ENCODE measurements at regions not wholly inside any gene's neighbourhood (a gene's known extent, or its start where the extent isn't known, plus 50 kb on each side); places are given as distances from the start of the nearest gene placed in this dataset.

- no peaks in the 10 kb centered on the region for H3K4me1 ChIP-seq (ENCODE audit: control insufficient read depth in 4 of 4, insufficient read depth in 4 of 4, low read length in 3 of 4)
- no peak overlapping the region for H3K27ac ChIP-seq (ENCODE audit: low read depth in 1 of 2, low read length in 2 of 2)
- 79% methylated on average over 1 of the region's 1 CpG for WGBS
- H3K4me3 ChIP-seq (ENCODE audit: low read depth in 1 of 3, low read length in 3 of 3): no peak overlapping the region
- H3K9me3 ChIP-seq (ENCODE audit: control insufficient read depth in 4 of 4, low read length in 3 of 4): peaks cover 0 to 1% (median 0%) of the 10 kb centered on the region in 4 donors
- no peaks in the 10 kb centered on the region for H3K27me3 ChIP-seq (ENCODE audit: control insufficient read depth in 4 of 4, insufficient read depth in 4 of 4, low read length in 3 of 4)
- H3K9ac ChIP-seq (ENCODE audit: low read depth in 1 of 2, low read length in 2 of 2): no peak overlapping the region
- no peaks in the 10 kb centered on the region for H3K36me3 ChIP-seq (ENCODE audit: control insufficient read depth in 4 of 4, insufficient read depth in 3 of 4, low read depth in 1 of 4, low read length in 3 of 4)
- DNase-seq (ENCODE audit: low spot score): no peak
- no peak for TF ChIP-seq HNF4A (conservative IDR thresholded peaks at IDR 0.05)
- no peak for TF ChIP-seq MAX (IDR thresholded peaks at IDR 0.05)
- TF ChIP-seq, protein P1, sequence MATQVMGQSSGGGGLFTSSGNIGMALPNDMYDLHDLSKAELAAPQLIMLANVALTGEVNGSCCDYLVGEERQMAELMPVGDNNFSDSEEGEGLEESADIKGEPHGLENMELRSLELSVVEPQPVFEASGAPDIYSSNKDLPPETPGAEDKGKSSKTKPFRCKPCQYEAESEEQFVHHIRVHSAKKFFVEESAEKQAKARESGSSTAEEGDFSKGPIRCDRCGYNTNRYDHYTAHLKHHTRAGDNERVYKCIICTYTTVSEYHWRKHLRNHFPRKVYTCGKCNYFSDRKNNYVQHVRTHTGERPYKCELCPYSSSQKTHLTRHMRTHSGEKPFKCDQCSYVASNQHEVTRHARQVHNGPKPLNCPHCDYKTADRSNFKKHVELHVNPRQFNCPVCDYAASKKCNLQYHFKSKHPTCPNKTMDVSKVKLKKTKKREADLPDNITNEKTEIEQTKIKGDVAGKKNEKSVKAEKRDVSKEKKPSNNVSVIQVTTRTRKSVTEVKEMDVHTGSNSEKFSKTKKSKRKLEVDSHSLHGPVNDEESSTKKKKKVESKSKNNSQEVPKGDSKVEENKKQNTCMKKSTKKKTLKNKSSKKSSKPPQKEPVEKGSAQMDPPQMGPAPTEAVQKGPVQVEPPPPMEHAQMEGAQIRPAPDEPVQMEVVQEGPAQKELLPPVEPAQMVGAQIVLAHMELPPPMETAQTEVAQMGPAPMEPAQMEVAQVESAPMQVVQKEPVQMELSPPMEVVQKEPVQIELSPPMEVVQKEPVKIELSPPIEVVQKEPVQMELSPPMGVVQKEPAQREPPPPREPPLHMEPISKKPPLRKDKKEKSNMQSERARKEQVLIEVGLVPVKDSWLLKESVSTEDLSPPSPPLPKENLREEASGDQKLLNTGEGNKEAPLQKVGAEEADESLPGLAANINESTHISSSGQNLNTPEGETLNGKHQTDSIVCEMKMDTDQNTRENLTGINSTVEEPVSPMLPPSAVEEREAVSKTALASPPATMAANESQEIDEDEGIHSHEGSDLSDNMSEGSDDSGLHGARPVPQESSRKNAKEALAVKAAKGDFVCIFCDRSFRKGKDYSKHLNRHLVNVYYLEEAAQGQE (IDR thresholded peaks at IDR 0.05): no peak
- TF ChIP-seq HNF4G (IDR thresholded peaks at IDR 0.05): no peak
- no peak for TF ChIP-seq YY1 (IDR thresholded peaks at IDR 0.05)
- no peak for TF ChIP-seq ZBTB33 (IDR thresholded peaks at IDR 0.05)
- no peak for TF ChIP-seq FOXA2 (IDR thresholded peaks at IDR 0.05)
Observed at GRCh38 chr6:122284848-122285247, 114.6 kb upstream of the HSF2 start.

DNA sequence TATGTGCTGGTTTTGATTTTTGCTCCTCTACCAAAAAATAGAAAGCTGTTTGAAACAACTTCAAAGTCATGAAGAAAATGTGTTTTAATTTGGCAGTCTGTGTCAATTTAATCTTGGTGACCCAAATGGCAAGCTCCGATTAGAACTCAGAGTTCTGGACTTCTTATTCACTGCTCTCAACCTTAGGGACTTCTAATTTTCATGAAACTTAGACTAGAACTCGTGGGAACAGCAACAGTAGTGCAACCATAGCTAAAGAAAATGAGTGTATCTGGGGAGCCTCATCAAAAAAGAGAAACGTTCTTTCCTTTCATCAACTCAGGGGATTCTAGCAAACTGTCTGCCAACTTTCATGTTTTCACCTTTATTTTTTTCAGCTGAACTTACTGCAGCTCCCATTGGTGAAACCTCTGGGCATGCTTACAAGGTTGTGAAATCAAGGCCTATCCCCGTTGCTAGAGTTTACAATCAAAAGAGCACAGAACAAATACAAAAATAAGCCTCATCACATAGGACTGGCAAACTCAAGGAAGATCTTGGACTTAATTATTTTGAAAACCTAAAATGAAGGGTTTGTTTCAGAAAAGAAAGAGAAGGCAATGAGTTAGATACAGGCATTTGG is 114.0 kb upstream of the HSF2 start:
- 48% methylated on average over 4 of the region's 4 CpGs for WGBS

More for the DNA sequence above, 114.0 kb upstream of the HSF2 start:
- Histone ChIP-seq H3K27me3 (ENCODE audit: control insufficient read depth in 4 of 4, insufficient read depth in 4 of 4, low read length in 3 of 4) (no peaks in the 10 kb centered on the region), H3K27ac (ENCODE audit: low read depth in 1 of 2, low read length in 2 of 2) (no peak overlapping the region), H3K9ac (ENCODE audit: low read depth in 1 of 2, low read length in 2 of 2) (no peak overlapping the region), H3K4me3 (ENCODE audit: low read depth in 1 of 3, low read length in 3 of 3) (no peak overlapping the region), H3K36me3 (ENCODE audit: control insufficient read depth in 4 of 4, insufficient read depth in 3 of 4, low read depth in 1 of 4, low read length in 3 of 4) (no peaks in the 10 kb centered on the region), H3K4me1 (ENCODE audit: control insufficient read depth in 4 of 4, insufficient read depth in 4 of 4, low read length in 3 of 4) (no peaks in the 10 kb centered on the region), H3K9me3 (ENCODE audit: control insufficient read depth in 4 of 4, low read length in 3 of 4) (no peaks in the 10 kb centered on the region)
- TF ChIP-seq ZBTB33 (IDR thresholded peaks at IDR 0.05): no peak
- no peak for TF ChIP-seq TAF1 (conservative IDR thresholded peaks at IDR 0.05)
- TF ChIP-seq, protein P2, sequence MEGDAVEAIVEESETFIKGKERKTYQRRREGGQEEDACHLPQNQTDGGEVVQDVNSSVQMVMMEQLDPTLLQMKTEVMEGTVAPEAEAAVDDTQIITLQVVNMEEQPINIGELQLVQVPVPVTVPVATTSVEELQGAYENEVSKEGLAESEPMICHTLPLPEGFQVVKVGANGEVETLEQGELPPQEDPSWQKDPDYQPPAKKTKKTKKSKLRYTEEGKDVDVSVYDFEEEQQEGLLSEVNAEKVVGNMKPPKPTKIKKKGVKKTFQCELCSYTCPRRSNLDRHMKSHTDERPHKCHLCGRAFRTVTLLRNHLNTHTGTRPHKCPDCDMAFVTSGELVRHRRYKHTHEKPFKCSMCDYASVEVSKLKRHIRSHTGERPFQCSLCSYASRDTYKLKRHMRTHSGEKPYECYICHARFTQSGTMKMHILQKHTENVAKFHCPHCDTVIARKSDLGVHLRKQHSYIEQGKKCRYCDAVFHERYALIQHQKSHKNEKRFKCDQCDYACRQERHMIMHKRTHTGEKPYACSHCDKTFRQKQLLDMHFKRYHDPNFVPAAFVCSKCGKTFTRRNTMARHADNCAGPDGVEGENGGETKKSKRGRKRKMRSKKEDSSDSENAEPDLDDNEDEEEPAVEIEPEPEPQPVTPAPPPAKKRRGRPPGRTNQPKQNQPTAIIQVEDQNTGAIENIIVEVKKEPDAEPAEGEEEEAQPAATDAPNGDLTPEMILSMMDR (IDR thresholded peaks at IDR 0.05; ENCODE audit: low read depth, low read length, missing input control): no peak
- no peak for TF ChIP-seq HNF4A (conservative IDR thresholded peaks at IDR 0.05)
- no peak for TF ChIP-seq JUND (IDR thresholded peaks at IDR 0.05)
- no peak for TF ChIP-seq EGR1 (IDR thresholded peaks at IDR 0.05; ENCODE audit: low read depth in 2 of 2)
- TF ChIP-seq GABPA (IDR thresholded peaks at IDR 0.05 in 1 of 2, conservative IDR thresholded peaks at IDR 0.05 in 1 of 2): no peak
- no peak for TF ChIP-seq FOXA1 (IDR thresholded peaks at IDR 0.05)
- no peak for TF ChIP-seq MAX (IDR thresholded peaks at IDR 0.05)
- TF ChIP-seq, protein P1 (IDR thresholded peaks at IDR 0.05): no peak
- TF ChIP-seq RXRA (IDR thresholded peaks at IDR 0.05): no peak
- no peak for TF ChIP-seq NR2F2 (IDR thresholded peaks at IDR 0.05)
- TF ChIP-seq, protein P3, sequence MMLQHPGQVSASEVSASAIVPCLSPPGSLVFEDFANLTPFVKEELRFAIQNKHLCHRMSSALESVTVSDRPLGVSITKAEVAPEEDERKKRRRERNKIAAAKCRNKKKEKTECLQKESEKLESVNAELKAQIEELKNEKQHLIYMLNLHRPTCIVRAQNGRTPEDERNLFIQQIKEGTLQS (IDR thresholded peaks at IDR 0.05): no peak
- TF ChIP-seq SP1 (IDR thresholded peaks at IDR 0.05): no peak
- no peak for TF ChIP-seq FOXA2 (IDR thresholded peaks at IDR 0.05)
- TF ChIP-seq YY1 (IDR thresholded peaks at IDR 0.05): no peak
- no peak for TF ChIP-seq RAD21 (IDR thresholded peaks at IDR 0.05)
- no peak for DNase-seq (ENCODE audit: low spot score)

Measured in liver (tissue), 8 donors.